Endodermal cell (in vitro differentiated cells): ENCODE measurements at regions not wholly inside any gene's neighbourhood (a gene's known extent, or its start where the extent isn't known, plus 50 kb on each side); places are given as distances from the start of the nearest gene placed in this dataset.

Source experiments
- DNase-seq: peaks from one replicate; pipeline ENCODE4 v3.0.0-alpha.2; 2017
- H3K27ac ChIP-seq: 2 replicates; pipeline ENCODE4 v1.5.1; 2013; ENCODE audit warnings: mild to moderate bottlenecking, low read depth, low read length, moderate library complexity
- H3K27me3 ChIP-seq: 2 replicates; pipeline ENCODE4 v1.6.1; 2013; ENCODE audit warnings: mild to moderate bottlenecking, low read length, moderate library complexity; ENCODE audit not compliant: insufficient read depth, control insufficient read depth, poor library complexity, severe bottlenecking
- H3K36me3 ChIP-seq: 2 replicates; pipeline ENCODE4 v1.7.0; 2013; ENCODE audit warnings: mild to moderate bottlenecking, low read length, moderate library complexity; ENCODE audit not compliant: control insufficient read depth, insufficient read depth
- H3K4me1 ChIP-seq: one replicate; pipeline ENCODE4 v1.7.0; 2013; ENCODE audit warnings: low read length; ENCODE audit not compliant: control insufficient read depth, insufficient read depth
- H3K4me3 ChIP-seq: 2 replicates; pipeline ENCODE4 v1.5.1; 2013; ENCODE audit warnings: mild to moderate bottlenecking, low read length, moderate library complexity
- H3K9ac ChIP-seq: 2 replicates; pipeline ENCODE4 v1.6.1; 2013; ENCODE audit warnings: mild to moderate bottlenecking, low read length, moderate library complexity; ENCODE audit not compliant: poor library complexity, severe bottlenecking; ENCODE audit errors: extremely low read depth
- H3K9me3 ChIP-seq: 2 replicates; pipeline ENCODE4 v1.6.1; 2013; ENCODE audit warnings: mild to moderate bottlenecking, low read length, moderate library complexity; ENCODE audit not compliant: control insufficient read depth
- H3K27ac Mint-ChIP-seq: 2 replicates; pipeline ENCODE4 v1.8.0; 2020; ENCODE audit warnings: mixed read lengths
- H3K27me3 Mint-ChIP-seq: 2 replicates; pipeline ENCODE4 v1.8.0; 2021; ENCODE audit warnings: mild to moderate bottlenecking, mixed read lengths; ENCODE audit not compliant: insufficient read depth
- H3K36me3 Mint-ChIP-seq: 2 replicates; pipeline ENCODE4 v1.8.0; 2020; ENCODE audit warnings: low read depth, mixed read lengths
- H3K4me1 Mint-ChIP-seq: 2 replicates; pipeline ENCODE4 v1.8.0; 2020; ENCODE audit warnings: mixed read lengths
- H3K4me3 Mint-ChIP-seq: 2 replicates; pipeline ENCODE4 v1.8.0; 2020; ENCODE audit warnings: mild to moderate bottlenecking, moderate library complexity, mixed read lengths
- H3K9me3 Mint-ChIP-seq: 2 replicates; pipeline ENCODE4 v1.8.0; 2020; ENCODE audit warnings: mild to moderate bottlenecking, mixed read lengths
- CTCF ChIP-seq: fragments of 200-600 bp; sonication (generic); conservative IDR thresholded peaks from 2 replicates; pipeline ENCODE4 v1.5.0; 2021; ENCODE audit warnings: antibody characterized with exemption, mild to moderate bottlenecking
- WGBS, 2 experiments: methylation state at CpG; one replicate each; pipeline versions ENCODE4 v1.1.5 to v1.1.7; 2013; ENCODE audit warnings: missing lambda C conversion rate in 2 of 2, mixed read lengths in 1 of 2; ENCODE audit not compliant: insufficient coverage in 1 of 2, insufficient read length in 1 of 2; 5-methylcytosine and 5-hydroxymethylcytosine counted together

GRCh38 chr4:59314637-59315036 is 1885.5 kb upstream of the ADGRL3 start:
- no peak overlapping the region for H3K4me3 Mint-ChIP-seq
- no peaks in the 10 kb centered on the region for H3K36me3 Mint-ChIP-seq
- no peak for DNase-seq
- H3K9me3 Mint-ChIP-seq, result no peaks in the 10 kb centered on the region
- no peaks in the 10 kb centered on the region for H3K4me1 Mint-ChIP-seq
- H3K4me1 ChIP-seq, result no peaks in the 10 kb centered on the region
- no peak overlapping the region for H3K4me3 ChIP-seq
- no peak overlapping the region for H3K27ac ChIP-seq
- 89% methylated on average over 1 of the region's 1 CpG; no CpG with 5 or more reads in 1 of the 2 experiments for WGBS, 2 experiments
- H3K27ac Mint-ChIP-seq, result no peak overlapping the region
- no peaks in the 10 kb centered on the region for H3K27me3 Mint-ChIP-seq
- no peaks in the 10 kb centered on the region for H3K9me3 ChIP-seq
- H3K27me3 ChIP-seq, result no peaks in the 10 kb centered on the region
- no peak overlapping the region for H3K9ac ChIP-seq
- TF ChIP-seq CTCF, result no peak
- no peaks in the 10 kb centered on the region for H3K36me3 ChIP-seq

GRCh38 chr4:59339631-59340030 is 1860.5 kb upstream of the ADGRL3 start:
- no peaks in the 10 kb centered on the region for H3K4me1 ChIP-seq
- no peak overlapping the region for H3K9ac ChIP-seq
- TF ChIP-seq CTCF, result no peak
- Mint-ChIP-seq H3K36me3 (no peaks in the 10 kb centered on the region), H3K9me3 (no peaks in the 10 kb centered on the region), H3K27me3 (no peaks in the 10 kb centered on the region), H3K27ac (no peak overlapping the region), H3K4me1 (no peaks in the 10 kb centered on the region), H3K4me3 (no peak overlapping the region)
- no peak overlapping the region for H3K27ac ChIP-seq
- peak; percentile 47 for DNase-seq
- no peak overlapping the region for H3K4me3 ChIP-seq
- no peaks in the 10 kb centered on the region for H3K36me3 ChIP-seq
- no peaks in the 10 kb centered on the region for H3K27me3 ChIP-seq
- H3K9me3 ChIP-seq, result no peaks in the 10 kb centered on the region

DNA sequence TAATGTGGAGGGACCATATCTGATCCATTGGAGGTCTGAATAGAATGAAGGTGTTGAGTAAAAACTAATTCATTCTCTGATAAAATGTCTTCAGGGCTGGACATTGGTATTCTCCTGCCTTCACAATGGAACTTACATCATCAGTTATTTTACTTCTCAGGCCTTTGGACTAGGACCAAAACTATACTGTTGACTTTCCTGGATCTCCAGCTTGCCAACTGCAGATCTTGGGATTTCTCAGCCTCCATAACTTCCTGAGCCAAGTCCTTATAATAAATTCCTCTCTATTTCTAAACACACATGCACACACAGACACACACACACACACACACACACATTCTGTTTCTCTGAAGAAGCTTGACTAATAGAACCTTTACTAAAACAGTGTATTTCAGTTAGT is 1858.6 kb upstream of the ADGRL3 start:
- Histone ChIP-seq H3K9ac (no peak overlapping the region), H3K27me3 (no peaks in the 10 kb centered on the region), H3K4me3 (no peak overlapping the region), H3K36me3 (no peaks in the 10 kb centered on the region), H3K27ac (no peak overlapping the region), H3K4me1 (no peaks in the 10 kb centered on the region), H3K9me3 (no peaks in the 10 kb centered on the region)
- no peak overlapping the region for H3K27ac Mint-ChIP-seq
- H3K27me3 Mint-ChIP-seq, result no peaks in the 10 kb centered on the region
- no peaks in the 10 kb centered on the region for H3K36me3 Mint-ChIP-seq
- DNase-seq, result no peak
- H3K4me1 Mint-ChIP-seq, result no peaks in the 10 kb centered on the region
- H3K4me3 Mint-ChIP-seq, result no peak overlapping the region
- no peaks in the 10 kb centered on the region for H3K9me3 Mint-ChIP-seq
- TF ChIP-seq CTCF, result no peak
